ENCODE measurements at regions not wholly inside any gene's neighbourhood (a gene's known extent, or its start where the extent isn't known, plus 50 kb on each side); places are given as distances from the start of the nearest gene placed in this dataset.

DNA sequence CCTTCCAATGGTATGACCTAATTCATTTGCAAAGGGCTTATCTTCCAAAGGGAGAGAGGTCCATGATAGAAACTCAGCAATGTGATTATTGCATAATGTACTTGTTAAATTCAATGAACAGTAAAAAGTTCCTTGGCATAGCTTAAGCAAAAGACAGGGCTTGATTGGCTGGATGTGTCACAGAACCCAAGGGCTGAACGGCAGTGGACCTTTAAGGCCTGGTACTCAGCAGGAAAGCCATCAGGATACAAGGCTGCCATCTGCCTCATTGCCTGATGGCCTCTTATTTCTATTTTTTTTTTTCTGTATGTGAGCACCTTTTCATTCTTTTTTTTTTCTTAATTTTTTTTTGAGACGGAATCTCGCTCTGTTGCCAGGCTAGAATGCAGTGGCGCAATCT, 208.9 kb upstream of the WSCD1 start:
- no peak for DNase-seq (ENCODE audit: low spot score in 2 of 2, unreplicated experiment in 2 of 2)
- Mint-ChIP-seq H3K4me3 (no peak overlapping the region), H3K27ac (no peak overlapping the region), H3K9me3 (peaks cover 3% of the 10 kb centered on the region), H3K36me3 (no peaks in the 10 kb centered on the region), H3K27me3 (ENCODE audit: low read depth) (peaks cover 20% of the 10 kb centered on the region), H3K4me1 (no peaks in the 10 kb centered on the region)
- TF ChIP-seq CTCF (IDR thresholded peaks at IDR 0.05; ENCODE audit: unreplicated experiment), result no peak

- DNase-seq (ENCODE audit: low spot score in 2 of 2, unreplicated experiment in 2 of 2), result no peak
These were observed 208.3 kb upstream of the WSCD1 start for GRCh38 chr17:5861854-5862253.

GRCh38 chr17:5862395-5862794, 207.8 kb upstream of the WSCD1 start:
- H3K27me3 Mint-ChIP-seq (ENCODE audit: low read depth), result peaks cover 28% of the 10 kb centered on the region
- no peaks in the 10 kb centered on the region for H3K36me3 Mint-ChIP-seq
- no peaks in the 10 kb centered on the region for H3K4me1 Mint-ChIP-seq
- no peak for TF ChIP-seq CTCF (IDR thresholded peaks at IDR 0.05; ENCODE audit: unreplicated experiment)
- no peak overlapping the region for H3K27ac Mint-ChIP-seq
- H3K4me3 Mint-ChIP-seq, result no peak overlapping the region
- H3K9me3 Mint-ChIP-seq, result no peaks in the 10 kb centered on the region
- DNase-seq (ENCODE audit: low spot score in 2 of 2, unreplicated experiment in 2 of 2), result no peak

More at GRCh38 chr17:5861854-5862253, 208.3 kb upstream of the WSCD1 start:
- H3K4me1 Mint-ChIP-seq, result no peaks in the 10 kb centered on the region
- peaks cover 24% of the 10 kb centered on the region for H3K27me3 Mint-ChIP-seq (ENCODE audit: low read depth)
- H3K9me3 Mint-ChIP-seq, result no peaks in the 10 kb centered on the region
- no peak for TF ChIP-seq CTCF (IDR thresholded peaks at IDR 0.05; ENCODE audit: unreplicated experiment)
- H3K36me3 Mint-ChIP-seq, result no peaks in the 10 kb centered on the region
- H3K4me3 Mint-ChIP-seq, result no peak overlapping the region
- no peak overlapping the region for H3K27ac Mint-ChIP-seq

GRCh38 chr17:5864741-5865657, 205.2 kb upstream of the WSCD1 start:
- no peaks in the 10 kb centered on the region for H3K4me1 Mint-ChIP-seq
- DNase-seq (ENCODE audit: low spot score in 2 of 2, unreplicated experiment in 2 of 2), result no peak
- H3K27me3 Mint-ChIP-seq (ENCODE audit: low read depth), result peaks cover 34% of the 10 kb centered on the region
- H3K27ac Mint-ChIP-seq, result no peak overlapping the region
- TF ChIP-seq CTCF (IDR thresholded peaks at IDR 0.05; ENCODE audit: unreplicated experiment), result no peak
- H3K9me3 Mint-ChIP-seq, result no peaks in the 10 kb centered on the region
- H3K4me3 Mint-ChIP-seq, result no peak overlapping the region
- H3K36me3 Mint-ChIP-seq, result no peaks in the 10 kb centered on the region

DNA sequence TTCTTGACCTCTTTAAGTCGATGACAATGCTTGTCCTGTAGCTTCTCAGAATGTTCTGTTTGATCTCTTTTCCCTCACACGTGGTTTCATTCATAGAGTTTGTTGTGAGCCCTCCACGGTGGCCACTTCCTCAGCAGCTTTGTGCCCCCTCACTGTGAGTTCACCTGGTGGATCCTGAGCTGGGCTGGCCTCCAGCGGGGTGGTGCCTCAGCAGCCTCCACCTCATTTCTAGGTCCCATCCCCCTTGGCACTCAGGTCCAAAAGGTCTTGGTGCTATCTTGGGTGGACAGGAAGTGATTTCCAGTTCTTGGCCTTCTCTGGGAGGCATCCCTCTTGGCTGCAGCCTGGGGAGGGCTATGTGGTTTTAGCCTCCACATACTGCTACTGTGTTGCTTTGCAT, 203.2 kb upstream of the WSCD1 start:
- Mint-ChIP-seq H3K36me3 (no peaks in the 10 kb centered on the region), H3K27me3 (ENCODE audit: low read depth) (peaks cover 45% of the 10 kb centered on the region), H3K27ac (no peak overlapping the region), H3K4me3 (no peak overlapping the region), H3K9me3 (no peaks in the 10 kb centered on the region), H3K4me1 (no peaks in the 10 kb centered on the region)
- no peak for DNase-seq (ENCODE audit: low spot score in 2 of 2, unreplicated experiment in 2 of 2)
- no peak for TF ChIP-seq CTCF (IDR thresholded peaks at IDR 0.05; ENCODE audit: unreplicated experiment)

Data from mesothelial cell of epicardium (in vitro differentiated cells).